GM19467 (cell line): ENCODE measurements at regions not wholly inside any gene's neighbourhood (a gene's known extent, or its start where the extent isn't known, plus 50 kb on each side); places are given as distances from the start of the nearest gene placed in this dataset.
"Not testable (repeated sequence)": the region's sequence is repeated elsewhere in the genome, so short reads cannot be mapped to it uniquely, and the experiment has no call there.

Experiments
- ATAC-seq: cut with Tn5 transposase; IDR thresholded peaks from one replicate; pipeline ENCODE4 v1.9.1; 2021; ENCODE audit warnings: mild to moderate bottlenecking, moderate library complexity; ENCODE audit not compliant: unreplicated experiment

- ATAC-seq = no peak
Measured at GRCh38 chr4:62571494-62571893, 1371.4 kb downstream of the ADGRL3 start.

- no peak for ATAC-seq
Measured at GRCh38 chr4:62560858-62561257, 1360.7 kb downstream of the ADGRL3 start.

- no peak for ATAC-seq
Measured at GRCh38 chr4:62550121-62550520, 1350.0 kb downstream of the ADGRL3 start.

GRCh38 chr4:62549601-62550000, 1349.5 kb downstream of the ADGRL3 start:
- no peak for ATAC-seq

GRCh38 chr4:62548765-62549164, 1348.6 kb downstream of the ADGRL3 start:
- ATAC-seq = no peak

GRCh38 chr4:62548108-62548524, 1348.0 kb downstream of the ADGRL3 start:
- ATAC-seq = no peak

GRCh38 chr4:62544428-62544827, 1344.3 kb downstream of the ADGRL3 start:
- no peak for ATAC-seq

GRCh38 chr4:62543002-62543401, 1342.9 kb downstream of the ADGRL3 start:
- no peak for ATAC-seq

- ATAC-seq = no peak
Measured at GRCh38 chr4:62533573-62533972, 1333.4 kb downstream of the ADGRL3 start.

- ATAC-seq = no peak
Measured at GRCh38 chr4:62531731-62532130, 1331.6 kb downstream of the ADGRL3 start.

- ATAC-seq = no peak
Measured at GRCh38 chr4:62531264-62531663, 1331.1 kb downstream of the ADGRL3 start.

- ATAC-seq = no peak
Measured at GRCh38 chr4:62528874-62529273, 1328.7 kb downstream of the ADGRL3 start.

GRCh38 chr4:62526671-62527070, 1326.5 kb downstream of the ADGRL3 start:
- no peak for ATAC-seq

GRCh38 chr4:62523256-62523655, 1323.1 kb downstream of the ADGRL3 start:
- no peak for ATAC-seq

GRCh38 chr4:62522273-62522672, 1322.1 kb downstream of the ADGRL3 start:
- no peak for ATAC-seq

GRCh38 chr4:62517716-62518115, 1317.6 kb downstream of the ADGRL3 start:
- no peak for ATAC-seq

- ATAC-seq = no peak
Measured at GRCh38 chr4:62513306-62513705, 1313.2 kb downstream of the ADGRL3 start.

GRCh38 chr4:62512271-62512670, 1312.1 kb downstream of the ADGRL3 start:
- no peak for ATAC-seq

- ATAC-seq = no peak
Measured at GRCh38 chr4:62510228-62510627, 1310.1 kb downstream of the ADGRL3 start.

GRCh38 chr4:62500296-62500695, 1300.2 kb downstream of the ADGRL3 start:
- no peak for ATAC-seq

GRCh38 chr4:62495032-62495431, 1294.9 kb downstream of the ADGRL3 start:
- ATAC-seq = no peak

- not testable (repeated sequence) for ATAC-seq
Measured at GRCh38 chr4:62491756-62492155, 1291.6 kb downstream of the ADGRL3 start.

GRCh38 chr4:62490635-62491034, 1290.5 kb downstream of the ADGRL3 start:
- no peak for ATAC-seq

- no peak for ATAC-seq
Measured at GRCh38 chr4:62487016-62487415, 1286.9 kb downstream of the ADGRL3 start.
